MM.1S (cell line): ENCODE measurements at regions not wholly inside any gene's neighbourhood (a gene's known extent, or its start where the extent isn't known, plus 50 kb on each side); places are given as distances from the start of the nearest gene placed in this dataset.

Experiments used
- DNase-seq: peaks from one replicate; pipeline ENCODE4 v3.0.0-alpha.2; 2015
- H2AFZ ChIP-seq: fragments of 300-600 bp; sonication (generic); 2 replicates; pipeline ENCODE4 v1.6.0; 2016; ENCODE audit warnings: antibody characterized with exemption, low read length
- H3F3A ChIP-seq: fragments of 300-600 bp; sonication (generic); 2 replicates; pipeline ENCODE4 v1.6.1; 2016; ENCODE audit warnings: mild to moderate bottlenecking, antibody characterized with exemption, low read length, moderate library complexity, mixed read lengths; ENCODE audit not compliant: insufficient read depth
- H3K27ac ChIP-seq: fragments of 300-600 bp; sonication (generic); 2 replicates; pipeline ENCODE4 v1.5.1; 2016; ENCODE audit warnings: mild to moderate bottlenecking, low read length
- H3K27me3 ChIP-seq: fragments of 300-600 bp; sonication (generic); replicated peaks from 2 replicates; pipeline ENCODE4 v1.6.0; 2016; ENCODE audit warnings: low read length; ENCODE audit not compliant: insufficient read depth
- H3K36me3 ChIP-seq: fragments of 300-600 bp; sonication (generic); replicated peaks from 2 replicates; pipeline ENCODE4 v1.6.1; 2016; ENCODE audit warnings: mild to moderate bottlenecking, low read length, mixed read lengths; ENCODE audit not compliant: insufficient read depth
- H3K4me1 ChIP-seq: fragments of 300-600 bp; sonication (generic); 2 replicates; pipeline ENCODE4 v1.6.1; 2016; ENCODE audit warnings: low read length, mixed read lengths
- H3K4me2 ChIP-seq: fragments of 300-600 bp; sonication (generic); 2 replicates; pipeline ENCODE4 v1.6.0; 2016; ENCODE audit warnings: low read depth, low read length
- H3K4me3 ChIP-seq: fragments of 300-600 bp; sonication (generic); 2 replicates; pipeline ENCODE4 v1.5.1; 2016; ENCODE audit warnings: low read length, mixed read lengths
- H3K79me2 ChIP-seq: fragments of 300-600 bp; sonication (generic); 2 replicates; pipeline ENCODE4 v1.6.1; 2016; ENCODE audit warnings: mixed run types, low read length, mixed read lengths
- H3K9ac ChIP-seq: fragments of 300-600 bp; sonication (generic); 2 replicates; pipeline ENCODE4 v1.6.1; 2016; ENCODE audit warnings: low read length, mixed read lengths
- H3K9me2 ChIP-seq: fragments of 300-600 bp; sonication (generic); replicated peaks from 2 replicates; pipeline ENCODE4 v1.6.1; 2016; ENCODE audit warnings: mild to moderate bottlenecking, low read length, mixed read lengths; ENCODE audit not compliant: insufficient read depth
- H3K9me3 ChIP-seq: fragments of 300-600 bp; sonication (generic); replicated peaks from 2 replicates; pipeline ENCODE4 v1.6.1; 2016; ENCODE audit warnings: mild to moderate bottlenecking, low read length, mixed read lengths; ENCODE audit not compliant: insufficient read depth
- H4K20me1 ChIP-seq: fragments of 300-600 bp; sonication (generic); 2 replicates; pipeline ENCODE4 v1.6.1; 2016; ENCODE audit warnings: mild to moderate bottlenecking, low read length, moderate library complexity, mixed read lengths; ENCODE audit not compliant: insufficient read depth
- EZH2 ChIP-seq: fragments of 300-600 bp; sonication (generic); optimal IDR thresholded peaks from 2 replicates; pipeline ENCODE3; 2017; ENCODE audit warnings: low read depth, mild to moderate bottlenecking, antibody characterized with exemption, low read length, mixed read lengths
- EZH2phosphoT487 ChIP-seq: fragments of 300-600 bp; sonication (generic); IDR thresholded peaks from 2 replicates; pipeline ENCODE4 v1.6.1; 2018; ENCODE audit warnings: antibody characterized with exemption, low read length
- TF ChIP-seq, protein P1 (sequence below): fragments of 300-600 bp; sonication (generic); IDR thresholded peaks from 2 replicates; pipeline ENCODE4 v1.5.1; 2016; ENCODE audit warnings: antibody characterized with exemption, low read length, mixed read lengths

DNA sequence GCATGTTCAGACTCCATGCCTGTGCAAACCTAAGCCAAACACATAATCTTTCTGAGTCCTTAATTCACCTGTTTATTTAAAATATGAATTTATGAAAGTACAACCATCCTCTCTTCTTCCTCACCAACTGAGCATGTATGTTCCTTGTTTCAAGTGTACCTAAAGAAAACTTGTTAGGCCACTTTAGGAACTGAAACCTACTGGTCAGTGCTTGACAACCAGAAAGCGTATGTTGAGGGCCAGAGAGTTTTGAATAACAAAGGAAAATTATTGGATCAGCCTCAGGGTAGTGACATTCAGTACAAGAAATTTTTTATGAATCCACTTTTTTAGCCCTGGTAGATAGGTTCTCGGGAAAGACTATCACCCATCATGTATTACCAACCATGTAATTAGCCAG is 847.6 kb upstream of the CELF4 start:
- no peak for DNase-seq
- Histone ChIP-seq H3K9ac (no peak overlapping the region), H3K9me2 (no peaks in the 10 kb centered on the region), H3K4me1 (no peaks in the 10 kb centered on the region), H3K27me3 (no peaks in the 10 kb centered on the region), H3K9me3 (no peaks in the 10 kb centered on the region), H4K20me1 (no peaks in the 10 kb centered on the region), H2AFZ (no peak overlapping the region), H3K27ac (no peak overlapping the region), H3K79me2 (no peaks in the 10 kb centered on the region), H3K36me3 (no peaks in the 10 kb centered on the region), H3K4me3 (no peak overlapping the region), H3K4me2 (no peak overlapping the region), H3F3A (no peaks in the 10 kb centered on the region)
- no peak for TF ChIP-seq EZH2
- TF ChIP-seq, protein P1, sequence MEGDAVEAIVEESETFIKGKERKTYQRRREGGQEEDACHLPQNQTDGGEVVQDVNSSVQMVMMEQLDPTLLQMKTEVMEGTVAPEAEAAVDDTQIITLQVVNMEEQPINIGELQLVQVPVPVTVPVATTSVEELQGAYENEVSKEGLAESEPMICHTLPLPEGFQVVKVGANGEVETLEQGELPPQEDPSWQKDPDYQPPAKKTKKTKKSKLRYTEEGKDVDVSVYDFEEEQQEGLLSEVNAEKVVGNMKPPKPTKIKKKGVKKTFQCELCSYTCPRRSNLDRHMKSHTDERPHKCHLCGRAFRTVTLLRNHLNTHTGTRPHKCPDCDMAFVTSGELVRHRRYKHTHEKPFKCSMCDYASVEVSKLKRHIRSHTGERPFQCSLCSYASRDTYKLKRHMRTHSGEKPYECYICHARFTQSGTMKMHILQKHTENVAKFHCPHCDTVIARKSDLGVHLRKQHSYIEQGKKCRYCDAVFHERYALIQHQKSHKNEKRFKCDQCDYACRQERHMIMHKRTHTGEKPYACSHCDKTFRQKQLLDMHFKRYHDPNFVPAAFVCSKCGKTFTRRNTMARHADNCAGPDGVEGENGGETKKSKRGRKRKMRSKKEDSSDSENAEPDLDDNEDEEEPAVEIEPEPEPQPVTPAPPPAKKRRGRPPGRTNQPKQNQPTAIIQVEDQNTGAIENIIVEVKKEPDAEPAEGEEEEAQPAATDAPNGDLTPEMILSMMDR = no peak
- no peak for TF ChIP-seq EZH2phosphoT487

DNA sequence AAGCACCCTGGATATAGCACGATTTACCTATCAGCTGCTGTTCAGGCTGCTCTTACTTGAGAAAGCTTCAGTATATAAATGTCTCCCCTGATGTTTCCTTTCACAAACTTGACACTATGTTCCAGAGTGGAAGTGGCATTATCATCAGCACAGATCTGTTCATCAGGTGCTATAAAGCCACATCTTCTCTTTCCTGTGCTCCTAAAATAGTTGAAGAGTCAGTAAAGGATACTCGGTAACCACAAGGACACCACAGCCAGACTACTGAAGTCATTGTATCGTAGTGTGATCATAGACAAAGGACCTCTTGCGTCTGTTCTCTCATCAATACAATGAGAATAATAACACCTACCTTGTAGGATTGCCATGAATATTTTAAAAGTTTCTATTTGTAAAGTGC is 841.0 kb upstream of the CELF4 start:
- no peak overlapping the region for H3K27ac ChIP-seq
- no peak for DNase-seq

DNA sequence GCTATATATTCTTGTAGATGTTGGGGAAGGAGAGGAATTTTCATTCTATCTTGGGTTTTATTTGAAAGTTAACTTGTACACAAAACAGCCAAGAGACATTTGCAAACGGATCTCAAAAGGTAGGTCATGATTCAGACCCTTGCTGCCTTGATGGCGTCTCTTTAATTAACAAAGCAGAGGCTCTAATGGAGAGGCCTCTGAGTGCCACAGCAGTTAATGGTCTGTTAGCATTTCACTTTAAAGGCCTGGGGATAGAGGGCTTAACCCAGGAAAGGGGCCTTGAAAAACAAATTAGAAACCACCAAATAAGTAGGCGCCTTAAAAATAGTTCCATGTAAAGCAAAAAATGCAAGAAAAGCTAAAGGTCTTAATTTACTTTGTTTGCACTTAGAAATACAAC is 836.9 kb upstream of the CELF4 start:
- H3K9ac ChIP-seq = no peak overlapping the region
- TF ChIP-seq, protein P1 = no peak
- no peak overlapping the region for H2AFZ ChIP-seq
- no peaks in the 10 kb centered on the region for H3K27me3 ChIP-seq
- H3K9me3 ChIP-seq = no peaks in the 10 kb centered on the region
- no peaks in the 10 kb centered on the region for H3K4me1 ChIP-seq
- H3K4me3 ChIP-seq = no peak overlapping the region
- no peaks in the 10 kb centered on the region for H3K9me2 ChIP-seq
- H3K36me3 ChIP-seq = no peaks in the 10 kb centered on the region
- H3K79me2 ChIP-seq = no peaks in the 10 kb centered on the region
- no peaks in the 10 kb centered on the region for H3F3A ChIP-seq
- no peak overlapping the region for H3K4me2 ChIP-seq
- no peak for DNase-seq
- no peak overlapping the region for H3K27ac ChIP-seq
- H4K20me1 ChIP-seq = no peaks in the 10 kb centered on the region

More for the DNA sequence above, 841.0 kb upstream of the CELF4 start:
- H3K27me3 ChIP-seq = no peaks in the 10 kb centered on the region
- H3K4me3 ChIP-seq = no peak overlapping the region
- H3K4me2 ChIP-seq = no peak overlapping the region
- no peaks in the 10 kb centered on the region for H3K9me3 ChIP-seq
- no peaks in the 10 kb centered on the region for H4K20me1 ChIP-seq
- no peak for TF ChIP-seq EZH2
- TF ChIP-seq, protein P1 = no peak
- no peak for TF ChIP-seq EZH2phosphoT487
- no peaks in the 10 kb centered on the region for H3K79me2 ChIP-seq
- H3K9me2 ChIP-seq = no peaks in the 10 kb centered on the region
- no peaks in the 10 kb centered on the region for H3F3A ChIP-seq
- H3K9ac ChIP-seq = no peak overlapping the region
- H2AFZ ChIP-seq = no peak overlapping the region
- H3K36me3 ChIP-seq = no peaks in the 10 kb centered on the region
- no peaks in the 10 kb centered on the region for H3K4me1 ChIP-seq
